Activated gamma-delta T cell treated with anti-CD3 and anti-CD28 coated beads, Interleukin-2, amount 50 U/mL, for 16 hours (primary cell): ENCODE measurements at regions not wholly inside any gene's neighbourhood (a gene's known extent, or its start where the extent isn't known, plus 50 kb on each side); places are given as distances from the start of the nearest gene placed in this dataset.
"Not testable (repeated sequence)": the region's sequence is repeated elsewhere in the genome, so short reads cannot be mapped to it uniquely, and the experiment has no call there.

ENCODE experiments used
- DNase-seq: peaks from one replicate; pipeline ENCODE4 v3.0.0-alpha.2; 2020; ENCODE audit warnings: low read depth

DNA sequence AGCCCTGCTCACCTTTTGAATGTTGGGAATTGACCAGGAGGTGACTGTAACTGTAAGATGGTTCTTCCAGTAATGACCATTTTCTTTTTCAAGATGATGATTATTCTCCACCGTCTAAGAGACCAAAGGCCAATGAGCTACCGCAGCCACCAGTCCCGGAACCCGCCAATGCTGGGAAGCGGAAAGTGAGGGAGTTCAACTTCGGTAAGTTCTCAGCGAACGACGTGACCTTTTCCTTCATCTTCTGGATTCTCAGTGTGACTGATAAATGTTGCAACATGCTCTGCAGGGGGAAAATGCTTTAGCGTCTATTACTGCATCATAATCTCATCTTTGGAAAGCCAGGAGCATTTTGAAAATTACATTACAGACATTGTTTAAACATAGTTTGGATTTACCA lies 89.5 kb upstream of the SPDYE9 start:
- not testable (repeated sequence) for DNase-seq

DNA sequence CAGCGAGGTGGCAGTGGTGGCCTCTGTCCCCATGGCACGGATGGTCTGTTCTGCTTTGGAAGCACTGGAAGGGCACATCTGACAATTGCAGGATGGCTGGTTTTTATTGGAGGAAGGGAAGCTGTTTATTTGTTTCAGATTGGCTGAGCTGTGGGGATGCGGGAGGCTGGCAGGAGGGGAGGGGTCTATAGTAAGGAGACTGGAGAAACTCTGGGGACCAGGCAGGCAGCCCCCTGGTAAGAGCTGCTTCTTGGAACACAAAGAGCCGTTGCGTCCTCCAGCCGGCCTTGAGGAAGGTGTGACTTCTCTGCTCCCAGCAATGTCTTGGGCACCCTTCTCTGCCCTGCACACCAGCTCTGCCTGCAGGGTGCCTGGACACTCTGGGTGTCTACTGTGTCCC lies 85.1 kb upstream of the SPDYE9 start:
- not testable (repeated sequence) for DNase-seq

DNA sequence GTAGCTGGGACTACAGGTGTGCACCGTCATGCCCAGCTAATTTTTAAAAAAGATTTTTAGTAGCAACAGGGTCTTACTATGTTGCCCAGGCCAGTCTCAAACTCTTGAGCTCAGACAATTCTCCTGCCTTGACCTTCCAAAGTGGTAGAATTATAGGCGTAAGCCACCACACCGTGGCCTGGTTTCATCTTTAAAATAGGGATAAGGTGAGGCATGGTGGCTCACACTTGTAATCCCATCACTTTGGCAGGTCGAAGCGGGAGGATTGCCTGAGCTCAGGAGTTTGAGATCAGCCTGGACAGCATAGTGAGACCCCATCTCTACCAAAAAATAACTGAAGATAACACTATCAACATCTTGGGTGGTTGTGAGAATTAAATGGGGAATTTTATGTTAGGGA lies 84.6 kb upstream of the SPDYE9 start:
- DNase-seq: not testable (repeated sequence)

DNA sequence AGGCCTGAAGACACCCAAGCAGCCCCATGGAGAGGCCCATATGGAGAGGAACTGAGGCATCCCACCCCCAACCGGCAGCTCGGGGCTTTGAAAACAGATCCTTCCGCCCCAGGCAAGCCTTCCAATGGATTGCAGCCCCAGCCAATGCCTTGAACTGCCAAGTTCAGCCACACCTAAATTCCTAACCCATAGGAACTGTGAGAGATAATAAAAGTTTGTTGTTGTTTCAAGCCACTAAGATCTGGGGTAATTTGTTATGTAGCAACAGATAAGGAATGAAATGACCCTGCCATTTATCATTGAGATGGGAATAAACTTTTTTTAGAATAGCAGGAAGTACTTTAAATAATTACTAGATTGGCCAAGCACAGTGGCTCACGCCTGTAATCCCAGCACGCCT lies 80.3 kb upstream of the SPDYE9 start:
- DNase-seq: not testable (repeated sequence)

DNA sequence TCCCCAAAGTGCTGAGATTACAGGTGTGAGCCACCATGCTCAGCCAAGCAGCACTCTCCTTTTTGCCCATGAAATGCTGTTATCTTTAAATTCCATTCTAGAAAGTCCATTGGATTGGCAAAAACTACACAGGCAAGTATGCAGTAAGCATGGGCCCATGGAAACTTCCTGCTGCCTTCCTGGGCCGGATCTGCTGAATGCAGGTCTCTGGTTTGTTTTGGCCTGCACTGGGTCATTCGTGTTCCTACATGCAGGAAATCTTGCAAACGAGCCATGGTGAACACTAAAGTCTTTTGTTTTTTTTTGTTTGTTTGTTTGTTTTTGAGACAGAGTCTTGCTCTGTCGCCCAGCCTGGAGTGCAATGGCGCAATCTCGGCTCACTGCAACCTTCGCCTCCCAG lies 76.8 kb upstream of the SPDYE9 start:
- not testable (repeated sequence) for DNase-seq

DNA sequence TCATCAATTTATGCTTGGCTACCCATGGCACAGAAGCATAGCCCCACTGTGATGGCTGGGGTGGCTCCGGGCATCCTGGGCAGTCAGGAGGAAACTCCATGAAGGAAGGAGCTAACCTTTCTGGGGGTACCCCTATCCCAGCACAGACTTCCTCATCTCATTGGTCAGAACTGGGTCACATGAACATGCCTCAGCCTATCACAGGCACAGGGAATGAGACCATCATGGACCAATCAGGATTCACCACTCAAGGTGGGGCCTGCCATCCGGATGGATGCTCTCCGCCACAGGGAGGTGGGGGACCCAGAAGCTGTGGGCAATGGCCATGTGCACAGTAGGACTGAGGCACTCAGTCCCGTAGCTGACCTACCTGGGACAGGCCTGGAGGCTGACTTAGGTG lies 75.9 kb upstream of the SPDYE9 start:
- DNase-seq: not testable (repeated sequence)

DNA sequence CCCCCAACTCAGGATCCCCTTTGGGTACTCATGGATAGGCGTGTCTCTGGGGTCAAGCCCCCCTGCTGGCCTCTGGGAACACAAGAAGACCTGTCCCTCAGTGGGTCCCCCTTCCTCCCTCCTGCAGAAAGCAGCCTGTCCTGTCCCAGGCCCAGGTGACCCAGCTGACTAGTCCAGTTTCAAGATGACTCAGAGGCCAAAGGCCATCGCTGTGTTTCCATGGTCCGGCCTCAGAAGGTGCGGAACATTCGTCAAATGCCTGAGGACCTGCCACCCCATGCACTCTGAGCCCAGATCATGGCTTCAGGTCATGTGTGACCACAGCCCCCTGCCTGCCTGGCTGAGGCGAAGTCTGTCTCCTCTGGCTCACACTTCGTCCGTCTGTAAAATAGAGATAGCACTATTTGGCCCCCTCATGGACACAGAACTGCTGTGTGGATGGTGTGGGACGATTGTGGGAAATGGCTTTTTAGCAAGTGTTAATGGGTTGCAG lies 71.4 kb upstream of the SPDYE9 start:
- not testable (repeated sequence) for DNase-seq

DNA sequence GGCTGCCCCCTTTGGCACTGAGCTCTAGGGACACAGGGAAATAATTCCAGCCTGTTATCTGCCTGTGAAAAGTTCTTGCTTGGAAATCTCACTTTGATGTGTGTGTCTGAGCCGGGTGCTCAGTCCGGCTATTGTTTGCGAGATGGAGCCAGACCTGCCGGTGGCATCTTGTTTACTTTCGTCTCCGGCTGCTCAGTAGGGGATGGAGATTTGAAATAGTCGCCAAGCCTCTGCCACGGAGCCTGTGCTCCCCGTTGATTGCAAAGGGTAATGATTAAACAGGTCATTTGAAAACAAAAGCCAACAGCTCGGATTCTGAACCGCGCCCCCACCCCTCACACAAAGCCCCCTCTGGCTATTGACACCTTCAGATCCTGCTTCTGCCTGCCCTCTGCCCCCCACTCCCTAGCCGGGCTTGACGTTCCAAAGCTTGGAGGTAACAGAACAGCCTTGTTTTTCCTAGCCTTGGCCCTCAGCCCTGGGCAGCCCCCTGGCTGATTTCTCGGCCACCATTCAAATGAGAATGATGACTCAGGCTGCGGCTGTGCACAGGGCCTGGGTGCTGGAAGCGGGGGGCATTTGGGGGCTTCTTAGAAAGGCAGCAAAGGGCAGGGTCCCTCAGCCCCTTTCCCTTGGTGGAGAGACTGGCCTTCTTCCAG lies 70.8 kb upstream of the SPDYE9 start:
- not testable (repeated sequence) for DNase-seq

DNA sequence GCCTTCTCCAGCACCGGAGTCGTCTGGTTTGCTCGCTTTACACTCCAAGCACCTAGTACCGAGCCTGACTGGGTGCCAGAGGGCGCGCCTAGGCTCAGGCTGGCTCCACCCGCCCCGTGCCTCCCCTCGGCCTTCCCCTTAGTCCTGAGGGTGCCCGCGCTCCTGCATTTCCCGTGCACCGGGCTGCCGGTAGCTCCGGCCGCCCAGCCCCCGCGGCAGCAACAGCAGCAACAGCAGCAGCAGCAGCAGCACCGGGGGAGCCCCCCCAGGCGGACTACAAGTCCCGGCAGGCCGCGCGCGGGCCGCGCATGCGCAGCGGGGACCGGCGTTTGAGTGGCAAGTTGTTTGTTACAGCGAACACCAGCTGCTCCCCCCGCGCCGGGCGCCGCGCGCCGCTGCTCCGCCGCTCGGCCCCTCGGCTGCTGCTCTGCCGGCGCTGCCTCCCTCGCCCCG lies 68.8 kb upstream of the SPDYE9 start:
- DNase-seq: peak; percentile 48

DNA sequence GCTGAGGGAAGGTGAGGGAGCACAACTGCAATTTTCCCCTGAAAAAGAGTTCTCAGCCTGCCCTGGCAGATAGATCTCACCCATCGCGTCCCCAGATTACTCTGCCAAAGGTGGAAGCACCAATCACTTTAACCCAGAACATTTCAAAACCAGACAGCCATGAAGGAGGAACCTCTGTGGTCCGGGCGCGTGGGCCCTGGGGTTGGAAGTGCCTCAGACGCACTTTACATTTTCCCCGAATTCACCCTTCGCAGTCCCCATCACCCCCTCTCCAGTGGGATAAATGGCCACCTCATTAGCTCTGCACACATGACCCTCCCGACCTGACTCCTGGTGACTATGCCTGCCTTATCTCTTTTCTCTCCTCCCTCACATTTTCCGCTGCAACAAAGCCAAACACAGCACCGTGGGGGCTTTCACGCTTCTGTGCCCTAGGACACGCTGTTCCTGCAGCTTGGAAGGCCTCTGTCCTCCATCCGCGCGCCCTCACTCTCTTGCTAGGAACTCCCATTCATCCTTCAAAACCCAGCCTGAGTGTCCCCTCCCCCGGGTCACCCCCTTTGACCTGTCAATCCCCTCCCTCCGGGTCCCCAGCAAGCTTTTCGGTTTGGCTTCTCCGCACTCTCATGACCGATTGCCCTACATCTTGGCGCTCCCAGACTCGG lies 68.2 kb upstream of the SPDYE9 start:
- not testable (repeated sequence) for DNase-seq

DNA sequence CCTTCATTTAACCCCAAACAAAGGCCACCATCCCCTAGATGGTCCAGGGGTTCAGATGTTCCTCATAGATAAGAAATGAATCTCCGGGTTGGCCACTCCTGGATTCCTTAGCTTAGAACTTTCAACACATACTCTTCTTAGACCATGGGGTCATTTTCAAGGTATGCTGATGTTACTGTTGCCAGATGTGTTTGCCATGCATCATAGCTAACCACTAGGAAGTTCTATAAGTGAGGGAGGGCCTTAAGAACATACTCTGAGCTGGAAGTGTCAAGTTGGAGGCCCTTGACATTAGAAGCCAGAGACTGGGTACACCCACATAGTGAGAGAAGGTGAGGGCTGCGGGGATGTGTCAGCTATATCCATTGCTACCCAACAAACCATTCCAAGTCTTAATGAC lies 62.7 kb upstream of the SPDYE9 start:
- not testable (repeated sequence) for DNase-seq

DNA sequence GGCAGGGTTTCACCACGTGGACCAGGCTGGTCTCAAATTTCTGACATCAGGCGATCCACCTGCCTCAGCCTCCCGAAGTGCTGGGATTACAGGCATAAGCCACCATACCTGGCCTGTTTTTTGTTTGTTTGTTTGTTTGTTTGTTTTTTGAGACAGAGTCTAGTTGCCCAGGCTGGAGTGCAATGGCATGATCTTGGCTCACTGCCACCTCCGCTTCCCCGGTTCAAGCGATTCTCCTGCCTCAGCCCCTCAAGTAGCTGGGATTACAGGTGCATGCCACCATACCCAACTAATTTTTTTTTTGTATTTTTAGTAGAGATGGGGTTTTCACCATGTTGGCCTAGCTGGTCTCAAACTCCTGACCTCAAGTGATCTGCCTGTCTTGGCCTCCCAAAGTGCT lies 61.8 kb upstream of the SPDYE9 start:
- not testable (repeated sequence) for DNase-seq

DNA sequence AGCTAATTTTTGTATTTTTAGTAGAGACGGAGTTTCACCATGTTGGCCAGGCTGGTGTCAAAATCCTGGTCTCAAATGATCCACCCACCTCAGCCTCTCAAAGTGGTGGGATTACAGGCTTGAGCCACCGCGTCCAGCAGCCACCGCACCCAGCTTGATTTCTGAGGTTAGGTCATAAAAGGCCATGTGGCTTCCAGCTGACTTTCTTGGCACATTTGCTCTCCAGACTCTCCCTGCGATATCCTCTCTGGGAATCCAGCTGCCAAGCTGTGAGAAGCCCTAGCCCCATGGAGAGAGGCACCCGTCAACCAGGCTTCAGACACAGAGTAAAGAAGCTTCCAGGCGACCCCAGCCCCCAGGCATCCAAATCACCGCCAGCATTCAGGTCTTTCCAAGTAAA lies 58.2 kb upstream of the SPDYE9 start:
- not testable (repeated sequence) for DNase-seq

DNA sequence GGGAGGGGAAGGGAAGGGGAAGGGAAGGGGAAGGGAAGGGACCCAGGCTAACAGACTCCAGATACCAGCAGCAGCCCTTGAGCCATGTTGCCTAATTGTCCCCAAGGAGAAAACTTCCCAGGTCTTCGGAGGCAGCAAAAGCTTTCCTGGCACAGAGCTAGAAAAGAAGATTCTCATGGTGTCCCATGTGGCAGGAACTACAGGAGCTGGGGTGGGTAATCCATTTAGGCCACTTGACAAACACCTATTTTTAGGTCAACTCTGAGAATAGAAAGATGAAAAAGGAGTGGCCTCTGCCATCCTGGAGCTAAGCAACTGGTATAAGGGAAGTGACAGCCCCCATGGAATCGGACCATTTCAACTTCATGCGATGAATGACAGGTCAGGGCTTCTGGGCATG lies 52.1 kb upstream of the SPDYE9 start:
- not testable (repeated sequence) for DNase-seq
